ENCODE measurements at regions not wholly inside any gene's neighbourhood (a gene's known extent, or its start where the extent isn't known, plus 50 kb on each side); places are given as distances from the start of the nearest gene placed in this dataset.

DNA sequence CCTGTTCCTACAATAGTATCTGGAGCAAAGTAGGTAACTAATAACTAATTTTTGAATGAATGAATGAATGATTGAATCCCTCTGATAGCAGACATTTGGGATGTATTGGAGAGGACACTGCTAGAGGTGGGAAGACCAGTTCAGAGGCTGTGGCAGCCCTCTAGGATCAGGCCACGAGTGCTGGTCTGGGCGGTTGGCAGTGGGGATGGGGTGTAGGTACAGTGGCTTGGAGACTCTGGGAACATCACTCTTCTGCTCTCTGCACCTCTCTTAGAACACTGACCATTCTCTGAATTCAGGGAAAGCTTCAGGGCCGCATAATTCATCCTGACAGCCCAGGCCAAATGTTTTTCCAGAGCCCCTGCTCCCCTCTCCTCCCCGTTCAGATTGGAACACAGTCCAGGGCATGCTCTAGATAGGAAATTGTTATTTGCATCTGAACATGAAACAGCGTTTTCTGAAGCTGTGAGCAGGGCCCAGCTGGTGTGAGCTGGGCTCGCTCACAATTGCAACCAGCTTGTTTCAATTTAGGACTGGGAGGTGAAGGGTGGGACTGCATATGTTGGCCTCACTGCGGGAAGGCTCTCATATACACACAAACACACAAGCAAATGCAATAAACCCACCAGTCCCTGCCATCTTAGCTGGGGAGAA is 253.1 kb upstream of the USP24 start (continued):
- no peak for TF ChIP-seq ZNF687 (IDR thresholded peaks at IDR 0.05)
- no peak for TF ChIP-seq CUX1 (IDR thresholded peaks at IDR 0.05; ENCODE audit: insufficient replicate concordance, low read depth, low read length)
- no peak for TF ChIP-seq PKNOX1 (IDR thresholded peaks at IDR 0.05)
- TF ChIP-seq SMAD1 (IDR thresholded peaks at IDR 0.05; ENCODE audit: low read depth, partially characterized antibody), result no peak
- TF ChIP-seq USF2 (IDR thresholded peaks at IDR 0.05; ENCODE audit: borderline replicate concordance, low read depth, low read length), result no peak
